ENCODE measurements at regions not wholly inside any gene's neighbourhood (a gene's known extent, or its start where the extent isn't known, plus 50 kb on each side); places are given as distances from the start of the nearest gene placed in this dataset.

- Histone ChIP-seq H2AFZ (no peak overlapping the region), H3K27me3 (ENCODE audit: insufficient read depth) (no peaks in the 10 kb centered on the region), H3F3A (replicated peaks; ENCODE audit: low read depth) (no peaks in the 10 kb centered on the region), H3K4me1 (ENCODE audit: insufficient read depth) (no peaks in the 10 kb centered on the region), H3K9me2 (ENCODE audit: insufficient read depth) (no peaks in the 10 kb centered on the region), H3K4me2 (no peak overlapping the region), H3K79me2 (replicated peaks; ENCODE audit: insufficient read depth) (no peaks in the 10 kb centered on the region), H3K27ac (ENCODE audit: low read depth) (no peak overlapping the region), H4K20me1 (replicated peaks; ENCODE audit: insufficient read depth) (no peaks in the 10 kb centered on the region), H3K36me3 (ENCODE audit: insufficient read depth) (no peaks in the 10 kb centered on the region), H3K4me3 (no peak overlapping the region)
- TF ChIP-seq STAT1 (IDR thresholded peaks at IDR 0.05; ENCODE audit: unreplicated experiment) (no peak), CTCF (conservative IDR thresholded peaks at IDR 0.05; ENCODE audit: low read depth in 2 of 2) (no peak), EZH2 (IDR thresholded peaks at IDR 0.05; ENCODE audit: low read depth, unreplicated experiment) (no peak), ZNF114 (CRISPR knock-in tag; IDR thresholded peaks at IDR 0.05) (no peak)
- TF ChIP-seq, protein P1, sequence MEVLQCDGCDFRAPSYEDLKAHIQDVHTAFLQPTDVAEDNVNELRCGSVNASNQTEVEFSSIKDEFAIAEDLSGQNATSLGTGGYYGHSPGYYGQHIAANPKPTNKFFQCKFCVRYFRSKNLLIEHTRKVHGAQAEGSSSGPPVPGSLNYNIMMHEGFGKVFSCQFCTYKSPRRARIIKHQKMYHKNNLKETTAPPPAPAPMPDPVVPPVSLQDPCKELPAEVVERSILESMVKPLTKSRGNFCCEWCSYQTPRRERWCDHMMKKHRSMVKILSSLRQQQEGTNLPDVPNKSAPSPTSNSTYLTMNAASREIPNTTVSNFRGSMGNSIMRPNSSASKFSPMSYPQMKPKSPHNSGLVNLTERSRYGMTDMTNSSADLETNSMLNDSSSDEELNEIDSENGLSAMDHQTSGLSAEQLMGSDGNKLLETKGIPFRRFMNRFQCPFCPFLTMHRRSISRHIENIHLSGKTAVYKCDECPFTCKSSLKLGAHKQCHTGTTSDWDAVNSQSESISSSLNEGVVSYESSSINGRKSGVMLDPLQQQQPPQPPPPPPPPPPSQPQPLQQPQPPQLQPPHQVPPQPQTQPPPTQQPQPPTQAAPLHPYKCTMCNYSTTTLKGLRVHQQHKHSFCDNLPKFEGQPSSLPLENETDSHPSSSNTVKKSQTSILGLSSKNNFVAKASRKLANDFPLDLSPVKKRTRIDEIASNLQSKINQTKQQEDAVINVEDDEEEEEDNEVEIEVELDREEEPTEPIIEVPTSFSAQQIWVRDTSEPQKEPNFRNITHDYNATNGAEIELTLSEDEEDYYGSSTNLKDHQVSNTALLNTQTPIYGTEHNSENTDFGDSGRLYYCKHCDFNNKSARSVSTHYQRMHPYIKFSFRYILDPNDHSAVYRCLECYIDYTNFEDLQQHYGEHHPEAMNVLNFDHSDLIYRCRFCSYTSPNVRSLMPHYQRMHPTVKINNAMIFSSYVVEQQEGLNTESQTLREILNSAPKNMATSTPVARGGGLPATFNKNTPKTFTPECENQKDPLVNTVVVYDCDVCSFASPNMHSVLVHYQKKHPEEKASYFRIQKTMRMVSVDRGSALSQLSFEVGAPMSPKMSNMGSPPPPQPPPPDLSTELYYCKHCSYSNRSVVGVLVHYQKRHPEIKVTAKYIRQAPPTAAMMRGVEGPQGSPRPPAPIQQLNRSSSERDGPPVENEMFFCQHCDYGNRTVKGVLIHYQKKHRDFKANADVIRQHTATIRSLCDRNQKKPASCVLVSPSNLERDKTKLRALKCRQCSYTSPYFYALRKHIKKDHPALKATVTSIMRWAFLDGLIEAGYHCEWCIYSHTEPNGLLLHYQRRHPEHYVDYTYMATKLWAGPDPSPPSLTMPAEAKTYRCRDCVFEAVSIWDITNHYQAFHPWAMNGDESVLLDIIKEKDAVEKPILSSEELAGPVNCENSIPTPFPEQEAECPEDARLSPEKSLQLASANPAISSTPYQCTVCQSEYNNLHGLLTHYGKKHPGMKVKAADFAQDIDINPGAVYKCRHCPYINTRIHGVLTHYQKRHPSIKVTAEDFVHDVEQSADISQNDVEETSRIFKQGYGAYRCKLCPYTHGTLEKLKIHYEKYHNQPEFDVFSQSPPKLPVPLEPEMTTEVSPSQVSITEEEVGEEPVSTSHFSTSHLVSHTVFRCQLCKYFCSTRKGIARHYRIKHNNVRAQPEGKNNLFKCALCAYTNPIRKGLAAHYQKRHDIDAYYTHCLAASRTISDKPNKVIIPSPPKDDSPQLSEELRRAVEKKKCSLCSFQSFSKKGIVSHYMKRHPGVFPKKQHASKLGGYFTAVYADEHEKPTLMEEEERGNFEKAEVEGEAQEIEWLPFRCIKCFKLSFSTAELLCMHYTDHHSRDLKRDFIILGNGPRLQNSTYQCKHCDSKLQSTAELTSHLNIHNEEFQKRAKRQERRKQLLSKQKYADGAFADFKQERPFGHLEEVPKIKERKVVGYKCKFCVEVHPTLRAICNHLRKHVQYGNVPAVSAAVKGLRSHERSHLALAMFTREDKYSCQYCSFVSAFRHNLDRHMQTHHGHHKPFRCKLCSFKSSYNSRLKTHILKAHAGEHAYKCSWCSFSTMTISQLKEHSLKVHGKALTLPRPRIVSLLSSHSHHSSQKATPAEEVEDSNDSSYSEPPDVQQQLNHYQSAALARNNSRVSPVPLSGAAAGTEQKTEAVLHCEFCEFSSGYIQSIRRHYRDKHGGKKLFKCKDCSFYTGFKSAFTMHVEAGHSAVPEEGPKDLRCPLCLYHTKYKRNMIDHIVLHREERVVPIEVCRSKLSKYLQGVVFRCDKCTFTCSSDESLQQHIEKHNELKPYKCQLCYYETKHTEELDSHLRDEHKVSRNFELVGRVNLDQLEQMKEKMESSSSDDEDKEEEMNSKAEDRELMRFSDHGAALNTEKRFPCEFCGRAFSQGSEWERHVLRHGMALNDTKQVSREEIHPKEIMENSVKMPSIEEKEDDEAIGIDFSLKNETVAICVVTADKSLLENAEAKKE (CRISPR knock-in tag; IDR thresholded peaks at IDR 0.05): no peak
- Mint-ChIP-seq H3K4me1 (no peaks in the 10 kb centered on the region), H3K36me3 (ENCODE audit: low read depth) (no peaks in the 10 kb centered on the region), H3K4me3 (no peak overlapping the region), H3K27ac (no peak overlapping the region), H3K9me3 (no peaks in the 10 kb centered on the region), H3K27me3 (ENCODE audit: insufficient read depth, low read depth, poor library complexity) (no peaks in the 10 kb centered on the region)
- DNase-seq (ENCODE audit: low spot score) (no peak), ATAC-seq (no peak)
These were observed 765.0 kb upstream of the CELF4 start for GRCh38 chr18:38330573-38330972.

All from GM23338 (cell line).